CD4-positive, alpha-beta T cell treated with Interferon alpha-2 for 1 hour (primary cell): ENCODE measurements at regions not wholly inside any gene's neighbourhood (a gene's known extent, or its start where the extent isn't known, plus 50 kb on each side); places are given as distances from the start of the nearest gene placed in this dataset.
"Not testable (repeated sequence)": the region's sequence is repeated elsewhere in the genome, so short reads cannot be mapped to it uniquely, and the experiment has no call there.

Experiments used
- DNase-seq, 2 donors: peaks; one replicate each; pipeline ENCODE4 v3.0.0-alpha.2; 2020 to 2022

- no peak for DNase-seq
Measured at GRCh38 chr7:94277236-94277635, 117.5 kb upstream of the COL1A2 start.

- no peak for DNase-seq
Measured at GRCh38 chr7:94280851-94281250, 113.8 kb upstream of the COL1A2 start.

- no peak for DNase-seq
Measured at GRCh38 chr7:94284104-94284503, 110.6 kb upstream of the COL1A2 start.

- DNase-seq, result no peak
Measured at GRCh38 chr7:94286111-94286510, 108.6 kb upstream of the COL1A2 start.

- no peak for DNase-seq
Measured at GRCh38 chr7:94288096-94288495, 106.6 kb upstream of the COL1A2 start.

GRCh38 chr7:94289071-94289470 lies 105.6 kb upstream of the COL1A2 start:
- no peak for DNase-seq

GRCh38 chr7:94294471-94295131 lies 100.1 kb upstream of the COL1A2 start:
- DNase-seq, result no peak

- no peak for DNase-seq
Measured at GRCh38 chr7:94295850-94296249, 98.8 kb upstream of the COL1A2 start.

GRCh38 chr7:94296881-94297280 lies 97.8 kb upstream of the COL1A2 start:
- no peak for DNase-seq

GRCh38 chr7:94297397-94297838 lies 97.3 kb upstream of the COL1A2 start:
- no peak for DNase-seq

GRCh38 chr7:94298943-94299342 lies 95.8 kb upstream of the COL1A2 start:
- no peak for DNase-seq

- no peak for DNase-seq
Measured at GRCh38 chr7:94300176-94300835, 94.4 kb upstream of the COL1A2 start.

GRCh38 chr7:94301024-94301586 lies 93.6 kb upstream of the COL1A2 start:
- DNase-seq, result no peak

- no peak for DNase-seq
Measured at GRCh38 chr7:94303118-94303517, 91.6 kb upstream of the COL1A2 start.

- DNase-seq, result no peak
Measured at GRCh38 chr7:94303695-94304094, 91.0 kb upstream of the COL1A2 start.

- DNase-seq, result no peak
Measured at GRCh38 chr7:94304878-94305277, 89.8 kb upstream of the COL1A2 start.

GRCh38 chr7:94305836-94306235 lies 88.9 kb upstream of the COL1A2 start:
- no peak for DNase-seq

- DNase-seq, result no peak
Measured at GRCh38 chr7:94307399-94308048, 87.2 kb upstream of the COL1A2 start.

- no peak for DNase-seq
Measured at GRCh38 chr7:94311515-94311914, 83.2 kb upstream of the COL1A2 start.

GRCh38 chr7:94313926-94314325 lies 80.8 kb upstream of the COL1A2 start:
- no peak for DNase-seq

GRCh38 chr7:94314413-94315410 lies 80.0 kb upstream of the COL1A2 start:
- DNase-seq, result no peak

- DNase-seq, result not testable (repeated sequence)
Measured at GRCh38 chr7:94321138-94321537, 73.6 kb upstream of the COL1A2 start.

GRCh38 chr7:94323844-94324243 lies 70.9 kb upstream of the COL1A2 start:
- DNase-seq, result no peak
